AG09319 (cell line): ENCODE measurements at regions not wholly inside any gene's neighbourhood (a gene's known extent, or its start where the extent isn't known, plus 50 kb on each side); places are given as distances from the start of the nearest gene placed in this dataset.

Experiments
- DNase-seq: peaks from one replicate; pipeline ENCODE4 v3.0.0-alpha.2; 2010; ENCODE audit warnings: low read depth; ENCODE audit errors: extremely low read depth
- CTCF ChIP-seq: IDR thresholded peaks from 2 replicates; pipeline ENCODE4 v1.5.1; 2011; ENCODE audit warnings: low read depth, mild to moderate bottlenecking, inconsistent platforms, low read length, moderate library complexity

GRCh38 chr3:193945143-193945542 lies 190.8 kb upstream of the HES1 start:
- DNase-seq = no peak
- TF ChIP-seq CTCF = no peak

DNA sequence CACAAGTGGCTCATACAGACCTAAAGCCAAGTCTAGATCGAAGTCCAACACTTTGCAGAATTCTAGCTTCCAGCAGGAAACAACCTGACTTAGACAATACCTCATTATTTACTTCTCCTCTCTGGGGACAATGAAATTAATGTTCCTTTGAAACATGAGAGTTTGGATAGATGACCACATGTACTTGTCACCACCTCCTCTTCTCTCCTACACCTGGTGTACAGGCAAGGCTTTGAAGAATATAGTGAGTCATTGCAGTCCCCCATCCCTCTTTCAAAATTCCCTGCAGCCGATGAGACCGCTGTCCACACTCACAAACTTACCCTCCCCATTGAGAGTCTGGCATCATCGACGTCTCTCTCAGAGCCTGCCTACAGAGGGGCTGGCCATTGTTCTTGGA lies 189.0 kb upstream of the HES1 start:
- no peak for DNase-seq
- no peak for TF ChIP-seq CTCF

DNA sequence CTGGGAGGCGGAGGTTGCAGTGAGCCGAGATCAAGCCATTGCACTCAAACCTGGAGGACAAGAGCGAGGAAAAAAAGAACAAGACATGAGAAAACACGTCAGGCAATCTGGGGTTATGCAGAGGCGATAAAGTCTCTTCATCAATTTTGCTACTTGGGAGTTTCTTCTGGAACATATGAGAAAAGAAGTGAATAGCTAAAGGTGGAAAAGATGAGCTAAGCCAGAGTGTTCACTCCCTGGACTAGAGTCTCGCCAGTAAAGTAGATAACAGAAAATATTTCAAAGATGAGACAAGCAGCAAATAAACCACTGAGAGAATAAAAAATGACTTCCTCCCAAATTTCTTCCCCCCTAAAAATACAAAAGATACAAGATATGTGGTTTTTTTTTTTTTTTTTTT lies 188.4 kb upstream of the HES1 start:
- TF ChIP-seq CTCF = no peak
- no peak for DNase-seq

GRCh38 chr3:193948459-193948858 lies 187.5 kb upstream of the HES1 start:
- TF ChIP-seq CTCF = no peak
- DNase-seq = no peak

DNA sequence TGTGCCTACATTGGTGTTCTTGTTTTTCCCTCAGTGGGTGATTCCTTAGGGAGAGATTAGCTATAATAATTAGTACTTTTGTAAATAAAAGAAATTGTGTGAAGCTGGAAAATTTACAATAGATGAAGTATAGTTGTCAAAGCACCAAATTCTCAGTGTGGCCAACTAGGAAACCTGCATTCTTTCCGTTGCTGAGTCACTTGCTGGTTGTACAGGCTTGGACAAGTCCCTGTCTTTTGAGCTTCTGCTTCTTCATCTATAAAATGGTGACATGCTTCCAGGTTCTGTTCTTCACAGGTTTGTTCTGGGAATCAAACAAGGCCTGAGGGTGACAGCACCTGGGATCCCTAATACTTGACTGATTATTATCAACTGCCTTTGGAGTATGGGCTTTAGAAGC lies 184.1 kb upstream of the HES1 start:
- no peak for DNase-seq
- TF ChIP-seq CTCF = no peak

- no peak for TF ChIP-seq CTCF
- DNase-seq = no peak
Observed at GRCh38 chr3:193954752-193955151, 181.2 kb upstream of the HES1 start.

DNA sequence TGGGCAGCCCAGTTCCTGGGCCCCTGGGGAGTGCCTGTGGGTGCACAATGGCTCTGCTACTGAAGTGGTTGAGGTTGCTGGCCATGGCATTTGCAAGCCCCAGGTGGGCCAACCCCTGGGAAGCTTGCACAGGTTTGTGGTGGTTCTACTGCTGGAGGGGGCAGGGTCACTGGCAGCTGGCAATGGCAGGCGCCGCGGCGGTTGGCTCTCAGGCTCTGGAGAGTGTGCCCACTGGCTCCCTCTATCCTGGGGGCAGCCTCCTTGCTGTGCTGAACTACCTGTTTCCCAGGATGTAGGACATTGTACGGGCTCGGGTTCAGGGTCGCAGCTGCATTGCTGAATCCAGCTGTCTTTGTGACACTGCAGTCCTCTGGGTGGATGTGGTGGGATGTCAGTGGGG lies 180.2 kb upstream of the HES1 start:
- no peak for TF ChIP-seq CTCF
- DNase-seq = no peak

DNA sequence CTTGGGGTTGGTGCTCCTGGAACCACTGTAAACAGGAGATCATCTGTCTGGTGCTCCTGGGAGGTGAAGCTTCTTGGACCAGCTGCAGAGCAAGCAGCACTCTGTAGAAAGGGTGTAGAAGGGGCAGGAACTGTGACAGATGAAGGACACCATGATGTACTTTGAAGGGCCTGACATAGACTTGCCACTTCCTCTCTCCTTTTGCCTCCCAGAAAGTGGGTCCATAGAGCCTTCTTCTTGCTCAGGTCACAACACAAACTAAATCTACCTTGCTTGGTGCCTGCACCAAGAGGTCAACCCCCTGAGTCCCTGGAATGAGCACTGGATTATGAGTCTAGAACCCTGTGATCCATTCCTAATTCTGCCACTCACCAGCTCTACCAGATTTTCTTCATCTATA lies 176.1 kb upstream of the HES1 start:
- no peak for TF ChIP-seq CTCF
- no peak for DNase-seq
